GM21576 (cell line): ENCODE measurements at regions not wholly inside any gene's neighbourhood (a gene's known extent, or its start where the extent isn't known, plus 50 kb on each side); places are given as distances from the start of the nearest gene placed in this dataset.

ENCODE experiments used
- ATAC-seq: cut with Tn5 transposase; IDR thresholded peaks from one replicate; pipeline ENCODE4 v1.9.1; 2021; ENCODE audit warnings: mild to moderate bottlenecking, moderate library complexity; ENCODE audit not compliant: unreplicated experiment

- ATAC-seq, result no peak
Measured at GRCh38 chr5:74501674-74502478, 138.7 kb downstream of the ENC1 start.

GRCh38 chr5:74500110-74500917, 140.2 kb downstream of the ENC1 start:
- no peak for ATAC-seq

GRCh38 chr5:74499256-74500050, 141.1 kb downstream of the ENC1 start:
- ATAC-seq, result no peak

GRCh38 chr5:74497706-74498105, 142.8 kb downstream of the ENC1 start:
- ATAC-seq, result no peak

- ATAC-seq, result no peak
Measured at GRCh38 chr5:74493411-74493810, 147.1 kb downstream of the ENC1 start.

GRCh38 chr5:74492230-74492629, 148.3 kb downstream of the ENC1 start:
- ATAC-seq, result no peak

- ATAC-seq, result peak; percentile 6
Measured at GRCh38 chr5:74491586-74491985, 148.9 kb downstream of the ENC1 start.

- peak; percentile 96 for ATAC-seq
Measured at GRCh38 chr5:74490814-74491213, 149.7 kb downstream of the ENC1 start.

GRCh38 chr5:74482990-74483389, 157.5 kb downstream of the ENC1 start:
- no peak for ATAC-seq

- no peak for ATAC-seq
Measured at GRCh38 chr5:74482523-74482922, 158.0 kb downstream of the ENC1 start.

- ATAC-seq, result peak; percentile 75
Measured at GRCh38 chr5:74481357-74481756, 159.2 kb downstream of the ENC1 start.

- ATAC-seq, result no peak
Measured at GRCh38 chr5:74480201-74480600, 160.3 kb downstream of the ENC1 start.

GRCh38 chr5:74478328-74478727, 162.2 kb downstream of the ENC1 start:
- ATAC-seq, result no peak

- no peak for ATAC-seq
Measured at GRCh38 chr5:74477761-74478160, 162.8 kb downstream of the ENC1 start.

- ATAC-seq, result no peak
Measured at GRCh38 chr5:74476819-74477453, 163.6 kb downstream of the ENC1 start.

GRCh38 chr5:74476046-74476818, 164.3 kb downstream of the ENC1 start:
- no peak for ATAC-seq

GRCh38 chr5:74471875-74472274, 168.7 kb downstream of the ENC1 start:
- ATAC-seq, result no peak

GRCh38 chr5:74469234-74469994, 171.1 kb downstream of the ENC1 start:
- no peak for ATAC-seq

- no peak for ATAC-seq
Measured at GRCh38 chr5:74468421-74468820, 172.1 kb downstream of the ENC1 start.
